Neural progenitor cell (in vitro differentiated cells): ENCODE measurements at regions not wholly inside any gene's neighbourhood (a gene's known extent, or its start where the extent isn't known, plus 50 kb on each side); places are given as distances from the start of the nearest gene placed in this dataset.

Source experiments
- CTCF ChIP-seq: fragments of 200-600 bp; sonication (generic); IDR thresholded peaks from 2 replicates; pipeline ENCODE4 v1.5.1; 2017; ENCODE audit warnings: antibody characterized with exemption, mild to moderate bottlenecking
- EZH2 ChIP-seq: fragments of 200-600 bp; sonication (generic); IDR thresholded peaks from 2 replicates; pipeline ENCODE4 v1.6.1; 2017; ENCODE audit warnings: antibody characterized with exemption, mild to moderate bottlenecking, moderate library complexity
- EZH2phosphoT487 ChIP-seq: fragments of 200-600 bp; sonication (generic); IDR thresholded peaks from 2 replicates; pipeline ENCODE4 v1.6.1; 2017; ENCODE audit warnings: antibody characterized with exemption

- TF ChIP-seq CTCF, result no peak
- TF ChIP-seq EZH2, result no peak
- TF ChIP-seq EZH2phosphoT487, result no peak
Measured at GRCh38 chrX:120725874-120726273, 96.0 kb upstream of the C1GALT1C1 start.
